ENCODE measurements at regions not wholly inside any gene's neighbourhood (a gene's known extent, or its start where the extent isn't known, plus 50 kb on each side); places are given as distances from the start of the nearest gene placed in this dataset.

GRCh38 chr17:14741491-14741890 lies 440.6 kb downstream of the HS3ST3B1 start:
- TF ChIP-seq POLR2A (IDR thresholded peaks at IDR 0.05) (no peak), CTCF (IDR thresholded peaks at IDR 0.05 in 4 of 5, conservative IDR thresholded peaks at IDR 0.05 in 1 of 5) (no peak)

All from gastrocnemius medialis (tissue), 4 donors.